Neural progenitor cell (in vitro differentiated cells): ENCODE measurements at regions not wholly inside any gene's neighbourhood (a gene's known extent, or its start where the extent isn't known, plus 50 kb on each side); places are given as distances from the start of the nearest gene placed in this dataset.

Source experiments
- EZH2 ChIP-seq: fragments of 200-600 bp; sonication (generic); IDR thresholded peaks from 2 replicates; pipeline ENCODE4 v1.6.1; 2017; ENCODE audit warnings: antibody characterized with exemption, mild to moderate bottlenecking, moderate library complexity
- EZH2phosphoT487 ChIP-seq: fragments of 200-600 bp; sonication (generic); IDR thresholded peaks from 2 replicates; pipeline ENCODE4 v1.6.1; 2017; ENCODE audit warnings: antibody characterized with exemption
- TF ChIP-seq, protein P1 (sequence below): fragments of 200-600 bp; sonication (generic); IDR thresholded peaks from 2 replicates; pipeline ENCODE4 v1.5.1; 2017; ENCODE audit warnings: antibody characterized with exemption, mild to moderate bottlenecking

DNA sequence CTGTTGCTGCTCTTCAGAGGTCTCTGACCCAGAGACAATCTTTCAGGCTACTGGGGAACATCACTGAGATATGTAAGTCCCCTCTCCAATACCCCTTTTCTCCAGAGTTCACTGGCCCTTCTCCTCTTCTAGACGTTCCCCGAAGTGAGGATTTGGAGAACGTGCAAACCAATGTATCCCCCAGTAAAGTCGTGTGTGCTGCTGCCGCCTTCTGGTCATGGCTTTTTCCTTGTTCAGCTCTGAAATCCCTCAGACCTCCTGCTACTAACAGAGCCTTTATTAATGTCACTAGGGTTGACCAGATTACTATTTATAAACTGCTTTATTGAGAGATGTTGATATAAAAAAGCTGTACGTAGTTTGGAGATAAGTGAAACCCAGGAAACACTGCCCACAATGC is 1028.6 kb downstream of the CDH9 start:
- TF ChIP-seq, protein P1, sequence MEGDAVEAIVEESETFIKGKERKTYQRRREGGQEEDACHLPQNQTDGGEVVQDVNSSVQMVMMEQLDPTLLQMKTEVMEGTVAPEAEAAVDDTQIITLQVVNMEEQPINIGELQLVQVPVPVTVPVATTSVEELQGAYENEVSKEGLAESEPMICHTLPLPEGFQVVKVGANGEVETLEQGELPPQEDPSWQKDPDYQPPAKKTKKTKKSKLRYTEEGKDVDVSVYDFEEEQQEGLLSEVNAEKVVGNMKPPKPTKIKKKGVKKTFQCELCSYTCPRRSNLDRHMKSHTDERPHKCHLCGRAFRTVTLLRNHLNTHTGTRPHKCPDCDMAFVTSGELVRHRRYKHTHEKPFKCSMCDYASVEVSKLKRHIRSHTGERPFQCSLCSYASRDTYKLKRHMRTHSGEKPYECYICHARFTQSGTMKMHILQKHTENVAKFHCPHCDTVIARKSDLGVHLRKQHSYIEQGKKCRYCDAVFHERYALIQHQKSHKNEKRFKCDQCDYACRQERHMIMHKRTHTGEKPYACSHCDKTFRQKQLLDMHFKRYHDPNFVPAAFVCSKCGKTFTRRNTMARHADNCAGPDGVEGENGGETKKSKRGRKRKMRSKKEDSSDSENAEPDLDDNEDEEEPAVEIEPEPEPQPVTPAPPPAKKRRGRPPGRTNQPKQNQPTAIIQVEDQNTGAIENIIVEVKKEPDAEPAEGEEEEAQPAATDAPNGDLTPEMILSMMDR: peak; percentile 62
- TF ChIP-seq EZH2phosphoT487 (no peak), EZH2 (no peak)
